ENCODE measurements at regions not wholly inside any gene's neighbourhood (a gene's known extent, or its start where the extent isn't known, plus 50 kb on each side); places are given as distances from the start of the nearest gene placed in this dataset.

GRCh38 chr14:65303899-65304222 is 108.7 kb upstream of the FUT8 start:
- H3K27ac ChIP-seq (ENCODE audit: low read depth, low read length) = no peak overlapping the region
- H3K9me3 Mint-ChIP-seq = no peaks in the 10 kb centered on the region
- H3K4me1 Mint-ChIP-seq = peaks cover 31 to 69% (median 49%) of the 10 kb centered on the region in 3 donors

GRCh38 chr14:65304239-65304638 is 108.3 kb upstream of the FUT8 start:
- POLR2A ChIA-PET = no interaction called here
- no peaks in the 10 kb centered on the region for H3K9me3 ChIP-seq (ENCODE audit: low read length)
- no peak for DNase-seq
- Mint-ChIP-seq H3K4me1 (peaks cover 31 to 69% (median 49%) of the 10 kb centered on the region in 3 donors), H3K36me3 (peaks cover 0 to 5% (median 0%) of the 10 kb centered on the region in 3 donors), H3K9me3 (no peaks in the 10 kb centered on the region), H3K27ac (peak overlapping the region; percentile 31 to 91 (median 81)), H3K4me3 (peak overlapping the region in 1 of 7 donors; percentile 28), H3K27me3 (no peaks in the 10 kb centered on the region)
- no peaks in the 10 kb centered on the region for H3K36me3 ChIP-seq (ENCODE audit: insufficient read depth, low read length)
- H3K27me3 ChIP-seq (ENCODE audit: insufficient read depth, low read length, poor library complexity, severe bottlenecking) = no peaks in the 10 kb centered on the region
- H3K4me3 ChIP-seq (ENCODE audit: low read length) = no peak overlapping the region
- H3K27ac ChIP-seq (ENCODE audit: low read depth, low read length) = no peak overlapping the region
- CTCF ChIA-PET = interaction anchor here (1.9 kb wide), 1 partner anchor 12 kb away, joined by 9 read pairs; no protein-coding TSS in a partner anchor
- H3K4me1 ChIP-seq (ENCODE audit: insufficient read depth, low read length) = peaks cover 30% of the 10 kb centered on the region

More at GRCh38 chr14:65303899-65304222, 108.7 kb upstream of the FUT8 start:
- Histone ChIP-seq H3K4me1 (ENCODE audit: insufficient read depth, low read length) (peaks cover 31% of the 10 kb centered on the region), H3K4me3 (ENCODE audit: low read length) (no peak overlapping the region), H3K9me3 (ENCODE audit: low read length) (no peaks in the 10 kb centered on the region), H3K36me3 (ENCODE audit: insufficient read depth, low read length) (no peaks in the 10 kb centered on the region), H3K27me3 (ENCODE audit: insufficient read depth, low read length, poor library complexity, severe bottlenecking) (no peaks in the 10 kb centered on the region)
- ChIA-PET CTCF (interaction anchor here (1.9 kb wide), 1 partner anchor 12 kb away, joined by 9 read pairs; no protein-coding TSS in a partner anchor), POLR2A (no interaction called here)
- H3K27me3 Mint-ChIP-seq = no peaks in the 10 kb centered on the region
- DNase-seq = no peak
- H3K36me3 Mint-ChIP-seq = peaks cover 0 to 5% (median 0%) of the 10 kb centered on the region in 3 donors
- peak overlapping the region in 2 of 7 donors; percentile 47 to 74 for H3K4me3 Mint-ChIP-seq
- H3K27ac Mint-ChIP-seq = peak overlapping the region in 6 of 8 donors; percentile 31 to 91 (median 74)

GRCh38 chr14:65304963-65305362 is 107.6 kb upstream of the FUT8 start:
- Mint-ChIP-seq H3K4me3 (peak overlapping the region in 2 of 7 donors; percentile 4 to 57), H3K27me3 (no peaks in the 10 kb centered on the region), H3K36me3 (peaks cover 0 to 5% (median 0%) of the 10 kb centered on the region in 3 donors), H3K27ac (peak overlapping the region; percentile 15 to 93 (median 64)), H3K9me3 (no peaks in the 10 kb centered on the region), H3K4me1 (peaks cover 31 to 63% (median 46%) of the 10 kb centered on the region in 3 donors)
- Histone ChIP-seq H3K27me3 (ENCODE audit: insufficient read depth, low read length, poor library complexity, severe bottlenecking) (no peaks in the 10 kb centered on the region), H3K4me1 (ENCODE audit: insufficient read depth, low read length) (peaks cover 23% of the 10 kb centered on the region), H3K4me3 (ENCODE audit: low read length) (no peak overlapping the region), H3K36me3 (ENCODE audit: insufficient read depth, low read length) (no peaks in the 10 kb centered on the region), H3K9me3 (ENCODE audit: low read length) (no peaks in the 10 kb centered on the region), H3K27ac (ENCODE audit: low read depth, low read length) (no peak overlapping the region)
- CTCF ChIA-PET = interaction anchor here (0.5 to 1.9 kb wide), 3 partner anchors 13 to 142 kb away, joined by 3 to 9 read pairs (median 4); no protein-coding TSS in a partner anchor
- DNase-seq = no peak
- POLR2A ChIA-PET = no interaction called here

GRCh38 chr14:65308536-65308935 is 104.0 kb upstream of the FUT8 start:
- Histone ChIP-seq H3K36me3 (ENCODE audit: insufficient read depth, low read length) (no peaks in the 10 kb centered on the region), H3K27ac (ENCODE audit: low read depth, low read length) (no peak overlapping the region), H3K4me1 (ENCODE audit: insufficient read depth, low read length) (peaks cover 4% of the 10 kb centered on the region), H3K4me3 (ENCODE audit: low read length) (no peak overlapping the region), H3K9me3 (ENCODE audit: low read length) (no peaks in the 10 kb centered on the region), H3K27me3 (ENCODE audit: insufficient read depth, low read length, poor library complexity, severe bottlenecking) (no peaks in the 10 kb centered on the region)
- Mint-ChIP-seq H3K27ac (no peak overlapping the region), H3K27me3 (peaks cover 0 to 5% of the 10 kb centered on the region in 2 donors), H3K4me1 (peaks cover 15 to 31% (median 22%) of the 10 kb centered on the region in 3 donors), H3K4me3 (no peak overlapping the region), H3K9me3 (no peaks in the 10 kb centered on the region), H3K36me3 (peaks cover 0 to 5% (median 5%) of the 10 kb centered on the region in 3 donors)
- ChIA-PET POLR2A (interaction anchor here (0.7 kb wide), 1 partner anchor 60 kb away, joined by 13 read pairs; no protein-coding TSS in a partner anchor), CTCF (no interaction called here)
- no peak for DNase-seq

GRCh38 chr14:65310568-65310967 is 102.0 kb upstream of the FUT8 start:
- Mint-ChIP-seq H3K27ac (no peak overlapping the region), H3K4me3 (no peak overlapping the region), H3K36me3 (peaks cover 0 to 5% (median 0%) of the 10 kb centered on the region in 3 donors), H3K9me3 (no peaks in the 10 kb centered on the region), H3K27me3 (peaks cover 0 to 5% of the 10 kb centered on the region in 2 donors), H3K4me1 (peaks cover 4 to 20% (median 11%) of the 10 kb centered on the region in 3 donors)
- ChIA-PET POLR2A (interaction anchor here (0.9 kb wide), 1 partner anchor 19 kb away, joined by 3 read pairs; no protein-coding TSS in a partner anchor), CTCF (interaction anchor here (1.5 to 1.6 kb wide), 2 partner anchors 14 to 44 kb away, joined by 3 read pairs; no protein-coding TSS in a partner anchor)
- no peaks in the 10 kb centered on the region for H3K27me3 ChIP-seq (ENCODE audit: insufficient read depth, low read length, poor library complexity, severe bottlenecking)
- H3K4me1 ChIP-seq (ENCODE audit: insufficient read depth, low read length) = no peaks in the 10 kb centered on the region
- DNase-seq = no peak
- H3K9me3 ChIP-seq (ENCODE audit: low read length) = no peaks in the 10 kb centered on the region
- no peaks in the 10 kb centered on the region for H3K36me3 ChIP-seq (ENCODE audit: insufficient read depth, low read length)
- H3K4me3 ChIP-seq (ENCODE audit: low read length) = no peak overlapping the region
- H3K27ac ChIP-seq (ENCODE audit: low read depth, low read length) = no peak overlapping the region

GRCh38 chr14:65312859-65313258 is 99.7 kb upstream of the FUT8 start:
- no peak for DNase-seq
- Mint-ChIP-seq H3K27ac (no peak overlapping the region), H3K36me3 (peaks cover 0 to 7% (median 0%) of the 10 kb centered on the region in 3 donors), H3K27me3 (peaks cover 0 to 5% of the 10 kb centered on the region in 2 donors), H3K9me3 (peaks cover 0 to 5% (median 0%) of the 10 kb centered on the region in 5 donors), H3K4me1 (peaks cover 4 to 10% (median 8%) of the 10 kb centered on the region in 3 donors), H3K4me3 (no peak overlapping the region)
- Histone ChIP-seq H3K9me3 (ENCODE audit: low read length) (peaks cover 3% of the 10 kb centered on the region), H3K27ac (ENCODE audit: low read depth, low read length) (no peak overlapping the region), H3K4me1 (ENCODE audit: insufficient read depth, low read length) (no peaks in the 10 kb centered on the region), H3K27me3 (ENCODE audit: insufficient read depth, low read length, poor library complexity, severe bottlenecking) (no peaks in the 10 kb centered on the region), H3K36me3 (ENCODE audit: insufficient read depth, low read length) (no peaks in the 10 kb centered on the region), H3K4me3 (ENCODE audit: low read length) (no peak overlapping the region)
- POLR2A ChIA-PET = no interaction called here
- CTCF ChIA-PET = no interaction called here

- H3K4me1 Mint-ChIP-seq = peaks cover 10 to 44% (median 19%) of the 10 kb centered on the region in 3 donors
- peaks cover 3% of the 10 kb centered on the region for H3K9me3 ChIP-seq (ENCODE audit: low read length)
- no peak overlapping the region for H3K27ac ChIP-seq (ENCODE audit: low read depth, low read length)
- H3K27me3 ChIP-seq (ENCODE audit: insufficient read depth, low read length, poor library complexity, severe bottlenecking) = no peaks in the 10 kb centered on the region
- H3K4me3 Mint-ChIP-seq = no peak overlapping the region
- no peak for DNase-seq
- ChIA-PET CTCF (interaction anchor here (1.2 kb wide), 1 partner anchor 46 kb away, joined by 3 read pairs; no protein-coding TSS in a partner anchor), POLR2A (interaction anchor here (0.5 kb wide), 1 partner anchor 45 kb away, joined by 3 read pairs; no protein-coding TSS in a partner anchor)
- peaks cover 8% of the 10 kb centered on the region for H3K4me1 ChIP-seq (ENCODE audit: insufficient read depth, low read length)
- H3K36me3 ChIP-seq (ENCODE audit: insufficient read depth, low read length) = no peaks in the 10 kb centered on the region
- no peak overlapping the region for H3K4me3 ChIP-seq (ENCODE audit: low read length)
- H3K36me3 Mint-ChIP-seq = peaks cover 0 to 6% (median 0%) of the 10 kb centered on the region in 3 donors
- no peaks in the 10 kb centered on the region for H3K27me3 Mint-ChIP-seq
- peaks cover 0 to 5% (median 0%) of the 10 kb centered on the region in 5 donors for H3K9me3 Mint-ChIP-seq
- peak overlapping the region in 2 of 8 donors; percentile 33 to 69 for H3K27ac Mint-ChIP-seq
These were observed 93.7 kb upstream of the FUT8 start for GRCh38 chr14:65318636-65319506.
